ENCODE measurements at regions not wholly inside any gene's neighbourhood (a gene's known extent, or its start where the extent isn't known, plus 50 kb on each side); places are given as distances from the start of the nearest gene placed in this dataset.
"Not testable (repeated sequence)": the region's sequence is repeated elsewhere in the genome, so short reads cannot be mapped to it uniquely, and the experiment has no call there.

DNA sequence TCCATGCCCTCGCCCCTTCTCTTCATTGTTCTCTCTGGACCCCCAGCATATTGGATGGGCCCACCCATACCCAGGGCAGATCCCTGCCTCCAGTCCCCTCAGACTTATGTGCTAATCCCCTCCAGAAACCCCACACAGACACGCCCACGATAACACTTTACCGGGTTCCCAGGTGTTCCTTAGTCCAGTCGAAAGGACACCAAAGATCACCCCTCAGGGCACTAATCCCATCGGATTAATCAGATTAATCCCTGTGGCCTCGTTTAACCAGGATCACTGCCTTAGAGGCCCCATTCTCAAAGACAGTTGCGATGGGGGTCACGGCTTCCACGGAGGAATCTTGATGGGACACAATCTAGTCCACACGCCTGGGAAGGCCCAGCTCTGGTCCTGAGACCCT, 80.8 kb downstream of the SHANK2 start:
- no peak overlapping the region for H3K27ac ChIP-seq (ENCODE audit: low read length)
- TF ChIP-seq EZH2phosphoT487 (IDR thresholded peaks at IDR 0.05; ENCODE audit: borderline replicate concordance, low read length) (no peak), EZH2 (IDR thresholded peaks at IDR 0.05; ENCODE audit: low read length, unreplicated experiment) (no peak)
- TF ChIP-seq, protein P1, sequence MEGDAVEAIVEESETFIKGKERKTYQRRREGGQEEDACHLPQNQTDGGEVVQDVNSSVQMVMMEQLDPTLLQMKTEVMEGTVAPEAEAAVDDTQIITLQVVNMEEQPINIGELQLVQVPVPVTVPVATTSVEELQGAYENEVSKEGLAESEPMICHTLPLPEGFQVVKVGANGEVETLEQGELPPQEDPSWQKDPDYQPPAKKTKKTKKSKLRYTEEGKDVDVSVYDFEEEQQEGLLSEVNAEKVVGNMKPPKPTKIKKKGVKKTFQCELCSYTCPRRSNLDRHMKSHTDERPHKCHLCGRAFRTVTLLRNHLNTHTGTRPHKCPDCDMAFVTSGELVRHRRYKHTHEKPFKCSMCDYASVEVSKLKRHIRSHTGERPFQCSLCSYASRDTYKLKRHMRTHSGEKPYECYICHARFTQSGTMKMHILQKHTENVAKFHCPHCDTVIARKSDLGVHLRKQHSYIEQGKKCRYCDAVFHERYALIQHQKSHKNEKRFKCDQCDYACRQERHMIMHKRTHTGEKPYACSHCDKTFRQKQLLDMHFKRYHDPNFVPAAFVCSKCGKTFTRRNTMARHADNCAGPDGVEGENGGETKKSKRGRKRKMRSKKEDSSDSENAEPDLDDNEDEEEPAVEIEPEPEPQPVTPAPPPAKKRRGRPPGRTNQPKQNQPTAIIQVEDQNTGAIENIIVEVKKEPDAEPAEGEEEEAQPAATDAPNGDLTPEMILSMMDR (conservative IDR thresholded peaks at IDR 0.05; ENCODE audit: low read depth, low read length) = no peak
- H3K9me2 ChIP-seq (replicated peaks; ENCODE audit: low read length) = no peaks in the 10 kb centered on the region
- no TSS peak for BruUV-seq (replicated peaks)
- H3K27me3 ChIP-seq (ENCODE audit: low read length) = no peaks in the 10 kb centered on the region
- ChIA-PET CTCF (no interaction called here), POLR2A (ENCODE audit: unreplicated experiment) (no interaction called here)
- no peaks in the 10 kb centered on the region for H3F3A ChIP-seq (ENCODE audit: low read length, unreplicated experiment)
- H2AFZ ChIP-seq (ENCODE audit: low read length) = no peak overlapping the region
- DNase-seq (no peak), ATAC-seq (no peak)
- 0 out of 2 replicates have a peak, but pooled peaks cover 3% of the 10 kb centered on the region for H3K9me3 ChIP-seq (ENCODE audit: low read length)
- no peak overlapping the region for H3K4me3 ChIP-seq (ENCODE audit: low read length)
- no peak overlapping the region for H3K4me2 ChIP-seq (ENCODE audit: low read length)
- H3K9ac ChIP-seq (ENCODE audit: low read length) = no peak overlapping the region
- no peaks in the 10 kb centered on the region for H4K20me1 ChIP-seq (ENCODE audit: low read length)
- intact Hi-C loops (cut with micrococcal nuclease) = no loop called here
- H3K4me1 ChIP-seq (ENCODE audit: insufficient read depth, low read length) = no peaks in the 10 kb centered on the region
- peaks cover 5% of the 10 kb centered on the region for H3K36me3 ChIP-seq (ENCODE audit: low read depth, low read length)
- H3K79me2 ChIP-seq (ENCODE audit: low read length) = peaks cover 9% of the 10 kb centered on the region

GRCh38 chr11:71170624-71171423, 81.6 kb downstream of the SHANK2 start:
- POLR2A ChIA-PET (ENCODE audit: unreplicated experiment) = no interaction called here
- Histone ChIP-seq H3K4me3 (ENCODE audit: low read length) (no peak overlapping the region), H2AFZ (ENCODE audit: low read length) (no peak overlapping the region), H3K27me3 (ENCODE audit: low read length) (no peaks in the 10 kb centered on the region), H3K9me3 (ENCODE audit: low read length) (no peaks in the 10 kb centered on the region), H3K4me1 (ENCODE audit: insufficient read depth, low read length) (no peaks in the 10 kb centered on the region), H3K4me2 (ENCODE audit: low read length) (no peak overlapping the region), H3K27ac (ENCODE audit: low read length) (no peak overlapping the region), H3K79me2 (ENCODE audit: low read length) (peaks cover 2% of the 10 kb centered on the region; the same call in 1 of the 2 replicates), H4K20me1 (ENCODE audit: low read length) (no peaks in the 10 kb centered on the region), H3K9me2 (replicated peaks; ENCODE audit: low read length) (no peaks in the 10 kb centered on the region), H3K36me3 (ENCODE audit: low read depth, low read length) (no peaks in the 10 kb centered on the region; the same call in 1 of the 2 replicates), H3F3A (ENCODE audit: low read length, unreplicated experiment) (no peaks in the 10 kb centered on the region), H3K9ac (ENCODE audit: low read length) (no peak overlapping the region)
- CTCF ChIA-PET = no interaction called here
- intact Hi-C loops (cut with micrococcal nuclease) = no loop called here
- ATAC-seq (no peak), DNase-seq (no peak)
- no peak for TF ChIP-seq EZH2 (IDR thresholded peaks at IDR 0.05; ENCODE audit: low read length, unreplicated experiment)
- TF ChIP-seq, protein P1 (conservative IDR thresholded peaks at IDR 0.05; ENCODE audit: low read depth, low read length) = no peak
- TF ChIP-seq EZH2phosphoT487 (IDR thresholded peaks at IDR 0.05; ENCODE audit: borderline replicate concordance, low read length) = no peak
- BruUV-seq (replicated peaks) = no TSS peak

GRCh38 chr11:71169313-71169712, 83.1 kb downstream of the SHANK2 start:
- ATAC-seq = no peak
- Histone ChIP-seq H3K4me2 (ENCODE audit: low read length) (no peak overlapping the region), H3K9ac (ENCODE audit: low read length) (no peak overlapping the region), H3K27me3 (ENCODE audit: low read length) (no peaks in the 10 kb centered on the region), H3K79me2 (ENCODE audit: low read length) (no peaks in the 10 kb centered on the region), H3F3A (ENCODE audit: low read length, unreplicated experiment) (no peaks in the 10 kb centered on the region), H2AFZ (ENCODE audit: low read length) (no peak overlapping the region), H3K9me2 (replicated peaks; ENCODE audit: low read length) (no peaks in the 10 kb centered on the region), H4K20me1 (ENCODE audit: low read length) (no peaks in the 10 kb centered on the region), H3K9me3 (ENCODE audit: low read length) (no peaks in the 10 kb centered on the region), H3K4me1 (ENCODE audit: insufficient read depth, low read length) (no peaks in the 10 kb centered on the region), H3K4me3 (ENCODE audit: low read length) (no peak overlapping the region), H3K27ac (ENCODE audit: low read length) (no peak overlapping the region), H3K36me3 (ENCODE audit: low read depth, low read length) (no peaks in the 10 kb centered on the region; the same call in 1 of the 2 replicates)
- BruUV-seq (replicated peaks) = no TSS peak
- TF ChIP-seq EZH2 (IDR thresholded peaks at IDR 0.05; ENCODE audit: low read length, unreplicated experiment) (no peak), EZH2phosphoT487 (IDR thresholded peaks at IDR 0.05; ENCODE audit: borderline replicate concordance, low read length) (no peak)
- TF ChIP-seq, protein P1 (conservative IDR thresholded peaks at IDR 0.05; ENCODE audit: low read depth, low read length) = no peak
- intact Hi-C loops (cut with micrococcal nuclease) = no loop called here
- POLR2A ChIA-PET (ENCODE audit: unreplicated experiment) = no interaction called here
- CTCF ChIA-PET = no interaction called here
- DNase-seq = no peak

GRCh38 chr11:71167814-71168213, 84.6 kb downstream of the SHANK2 start:
- BruUV-seq (replicated peaks); POLR2A ChIA-PET (ENCODE audit: unreplicated experiment); H3F3A ChIP-seq (ENCODE audit: low read length, unreplicated experiment); H3K27ac ChIP-seq (ENCODE audit: low read length); H3K9me2 ChIP-seq (replicated peaks; ENCODE audit: low read length); H3K9me3 ChIP-seq (ENCODE audit: low read length); ATAC-seq; DNase-seq; H3K4me1 ChIP-seq (ENCODE audit: insufficient read depth, low read length); H3K79me2 ChIP-seq (ENCODE audit: low read length); H4K20me1 ChIP-seq (ENCODE audit: low read length); CTCF ChIA-PET; H2AFZ ChIP-seq (ENCODE audit: low read length); H3K36me3 ChIP-seq (ENCODE audit: low read depth, low read length); H3K4me3 ChIP-seq (ENCODE audit: low read length); H3K4me2 ChIP-seq (ENCODE audit: low read length); intact Hi-C loops (cut with micrococcal nuclease); H3K27me3 ChIP-seq (ENCODE audit: low read length); H3K9ac ChIP-seq (ENCODE audit: low read length): not testable (repeated sequence)
